ENCODE measurements at regions not wholly inside any gene's neighbourhood (a gene's known extent, or its start where the extent isn't known, plus 50 kb on each side); places are given as distances from the start of the nearest gene placed in this dataset.

DNA sequence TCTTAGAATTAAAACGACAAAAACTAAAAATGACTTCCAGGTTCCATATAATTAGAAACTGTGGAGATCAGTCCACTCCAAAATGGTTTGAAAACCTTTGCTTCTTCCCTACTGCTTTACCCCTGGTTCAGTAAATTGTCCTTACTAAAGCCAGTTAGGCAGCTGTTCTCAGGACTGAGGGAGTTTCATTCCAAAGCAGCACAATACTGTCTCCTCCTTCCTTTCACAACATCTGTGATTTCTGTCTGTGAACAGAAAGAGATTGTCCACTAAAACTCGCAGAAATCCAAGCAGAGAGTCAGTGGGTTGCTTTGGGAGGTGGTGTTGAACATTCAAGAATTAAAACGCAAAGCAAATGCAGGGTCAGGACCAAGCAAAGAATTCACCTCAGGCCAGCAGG, 740.8 kb upstream of the ZNF608 start:
- TF ChIP-seq, protein P1, sequence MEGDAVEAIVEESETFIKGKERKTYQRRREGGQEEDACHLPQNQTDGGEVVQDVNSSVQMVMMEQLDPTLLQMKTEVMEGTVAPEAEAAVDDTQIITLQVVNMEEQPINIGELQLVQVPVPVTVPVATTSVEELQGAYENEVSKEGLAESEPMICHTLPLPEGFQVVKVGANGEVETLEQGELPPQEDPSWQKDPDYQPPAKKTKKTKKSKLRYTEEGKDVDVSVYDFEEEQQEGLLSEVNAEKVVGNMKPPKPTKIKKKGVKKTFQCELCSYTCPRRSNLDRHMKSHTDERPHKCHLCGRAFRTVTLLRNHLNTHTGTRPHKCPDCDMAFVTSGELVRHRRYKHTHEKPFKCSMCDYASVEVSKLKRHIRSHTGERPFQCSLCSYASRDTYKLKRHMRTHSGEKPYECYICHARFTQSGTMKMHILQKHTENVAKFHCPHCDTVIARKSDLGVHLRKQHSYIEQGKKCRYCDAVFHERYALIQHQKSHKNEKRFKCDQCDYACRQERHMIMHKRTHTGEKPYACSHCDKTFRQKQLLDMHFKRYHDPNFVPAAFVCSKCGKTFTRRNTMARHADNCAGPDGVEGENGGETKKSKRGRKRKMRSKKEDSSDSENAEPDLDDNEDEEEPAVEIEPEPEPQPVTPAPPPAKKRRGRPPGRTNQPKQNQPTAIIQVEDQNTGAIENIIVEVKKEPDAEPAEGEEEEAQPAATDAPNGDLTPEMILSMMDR (IDR thresholded peaks at IDR 0.05) = no peak
- no peak for TF ChIP-seq POLR2A (IDR thresholded peaks at IDR 0.05)
